Calu3 (cell line): ENCODE measurements at regions not wholly inside any gene's neighbourhood (a gene's known extent, or its start where the extent isn't known, plus 50 kb on each side); places are given as distances from the start of the nearest gene placed in this dataset.

Source experiments
- BruUV-seq: library from RNA; stranded (reverse); fragments of 400-500 nt; replicated peaks from 2 replicates; lab custom pipeline; 2021; lab: Mats Ljungman, UMichigan
- CTCF ChIA-PET: fragments of 300-600 bp; sonication (Branson Sonifier 250); formaldehyde crosslinking; loops from one replicate; lab custom pipeline; 2022; ENCODE audit warnings: antibody characterized with exemption; lab: Charles Lee
- DNase-seq: peaks from one replicate; pipeline ENCODE4 v3.0.0; 2022
- H3K27ac Mint-ChIP-seq: one replicate; pipeline ENCODE4 v1.8.0; 2022; ENCODE audit warnings: mixed read lengths; ENCODE audit not compliant: unreplicated experiment
- H3K27me3 Mint-ChIP-seq: one replicate; pipeline ENCODE4 v1.8.0; 2022; ENCODE audit warnings: mixed read lengths; ENCODE audit not compliant: unreplicated experiment
- H3K36me3 Mint-ChIP-seq: one replicate; pipeline ENCODE4 v1.8.0; 2022; ENCODE audit warnings: mild to moderate bottlenecking, moderate library complexity, mixed read lengths; ENCODE audit not compliant: insufficient read depth, unreplicated experiment
- H3K4me1 Mint-ChIP-seq: one replicate; pipeline ENCODE4 v1.8.0; 2022; ENCODE audit warnings: mild to moderate bottlenecking, low read depth, mixed read lengths; ENCODE audit not compliant: unreplicated experiment
- H3K4me3 Mint-ChIP-seq: one replicate; pipeline ENCODE4 v1.8.0; 2022; ENCODE audit warnings: mild to moderate bottlenecking, low read depth, moderate library complexity, mixed read lengths; ENCODE audit not compliant: unreplicated experiment
- H3K9me3 Mint-ChIP-seq: one replicate; pipeline ENCODE4 v1.8.0; 2022; ENCODE audit warnings: low read depth, mixed read lengths; ENCODE audit not compliant: unreplicated experiment
- intact Hi-C: fragments of 100-400 bp; cut with micrococcal nuclease; formaldehyde crosslinking; loops from one replicate; pipeline ENCODE4 v1.10.0; 2022; ENCODE audit not compliant: unreplicated experiment
- TF ChIP-seq, protein P1 (sequence below): fragments of 200-600 bp; IDR thresholded peaks from one replicate; pipeline ENCODE4 v1.8.0; 2022; ENCODE audit warnings: antibody characterized with exemption; ENCODE audit not compliant: unreplicated experiment

DNA sequence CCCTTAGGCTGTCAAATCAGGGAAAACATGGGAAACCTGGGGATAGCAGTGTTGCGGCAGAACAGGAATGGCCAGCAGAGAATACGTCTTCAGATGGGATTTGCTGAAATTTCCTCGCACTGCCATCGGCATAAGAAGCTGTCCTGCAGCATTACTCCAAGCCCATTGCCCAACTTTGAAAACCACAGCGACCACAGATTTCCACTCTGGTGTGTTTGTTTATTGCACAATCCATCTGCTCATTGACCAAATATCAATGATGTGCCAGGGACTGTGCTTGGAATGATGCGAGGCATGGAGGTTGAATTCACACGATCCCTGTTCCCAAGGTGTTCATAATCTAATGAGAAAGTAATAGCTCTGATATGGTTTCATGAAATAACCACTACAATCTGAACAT lies 383.3 kb upstream of the MYT1L start:
- no peak for DNase-seq
- H3K27me3 Mint-ChIP-seq, result peaks cover 13% of the 10 kb centered on the region
- no peaks in the 10 kb centered on the region for H3K36me3 Mint-ChIP-seq
- H3K4me1 Mint-ChIP-seq, result no peaks in the 10 kb centered on the region
- H3K4me3 Mint-ChIP-seq, result no peak overlapping the region
- TF ChIP-seq, protein P1, sequence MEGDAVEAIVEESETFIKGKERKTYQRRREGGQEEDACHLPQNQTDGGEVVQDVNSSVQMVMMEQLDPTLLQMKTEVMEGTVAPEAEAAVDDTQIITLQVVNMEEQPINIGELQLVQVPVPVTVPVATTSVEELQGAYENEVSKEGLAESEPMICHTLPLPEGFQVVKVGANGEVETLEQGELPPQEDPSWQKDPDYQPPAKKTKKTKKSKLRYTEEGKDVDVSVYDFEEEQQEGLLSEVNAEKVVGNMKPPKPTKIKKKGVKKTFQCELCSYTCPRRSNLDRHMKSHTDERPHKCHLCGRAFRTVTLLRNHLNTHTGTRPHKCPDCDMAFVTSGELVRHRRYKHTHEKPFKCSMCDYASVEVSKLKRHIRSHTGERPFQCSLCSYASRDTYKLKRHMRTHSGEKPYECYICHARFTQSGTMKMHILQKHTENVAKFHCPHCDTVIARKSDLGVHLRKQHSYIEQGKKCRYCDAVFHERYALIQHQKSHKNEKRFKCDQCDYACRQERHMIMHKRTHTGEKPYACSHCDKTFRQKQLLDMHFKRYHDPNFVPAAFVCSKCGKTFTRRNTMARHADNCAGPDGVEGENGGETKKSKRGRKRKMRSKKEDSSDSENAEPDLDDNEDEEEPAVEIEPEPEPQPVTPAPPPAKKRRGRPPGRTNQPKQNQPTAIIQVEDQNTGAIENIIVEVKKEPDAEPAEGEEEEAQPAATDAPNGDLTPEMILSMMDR, result no peak
- peaks cover 13% of the 10 kb centered on the region for H3K9me3 Mint-ChIP-seq
- BruUV-seq, result no TSS peak
- intact Hi-C loops, result no loop called here
- no peak overlapping the region for H3K27ac Mint-ChIP-seq
- CTCF ChIA-PET, result no interaction called here

DNA sequence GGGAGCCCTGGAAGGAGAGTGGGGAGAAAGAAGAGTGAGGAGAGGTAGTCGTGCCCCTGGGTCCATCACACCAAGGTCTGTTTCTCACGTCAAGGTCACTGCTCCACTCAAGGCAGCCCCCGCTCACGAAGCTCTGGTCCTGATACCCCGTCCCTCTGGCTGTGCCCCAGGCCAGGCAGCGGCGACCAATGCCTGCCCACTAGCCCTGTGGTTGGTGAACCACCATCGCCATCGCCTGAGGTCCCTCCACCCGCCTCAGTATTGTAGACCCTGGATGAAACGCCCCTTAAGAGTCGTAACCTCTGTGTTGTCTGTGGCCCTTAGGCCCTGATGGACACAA lies 378.3 kb upstream of the MYT1L start:
- Mint-ChIP-seq H3K27ac (no peak overlapping the region), H3K27me3 (peaks cover 13% of the 10 kb centered on the region), H3K36me3 (no peaks in the 10 kb centered on the region), H3K4me1 (no peaks in the 10 kb centered on the region), H3K4me3 (no peak overlapping the region), H3K9me3 (peaks cover 6% of the 10 kb centered on the region)
- TF ChIP-seq, protein P1, result no peak
- intact Hi-C loops, result no loop called here
- DNase-seq, result no peak
- CTCF ChIA-PET, result no interaction called here
- BruUV-seq, result no TSS peak

DNA sequence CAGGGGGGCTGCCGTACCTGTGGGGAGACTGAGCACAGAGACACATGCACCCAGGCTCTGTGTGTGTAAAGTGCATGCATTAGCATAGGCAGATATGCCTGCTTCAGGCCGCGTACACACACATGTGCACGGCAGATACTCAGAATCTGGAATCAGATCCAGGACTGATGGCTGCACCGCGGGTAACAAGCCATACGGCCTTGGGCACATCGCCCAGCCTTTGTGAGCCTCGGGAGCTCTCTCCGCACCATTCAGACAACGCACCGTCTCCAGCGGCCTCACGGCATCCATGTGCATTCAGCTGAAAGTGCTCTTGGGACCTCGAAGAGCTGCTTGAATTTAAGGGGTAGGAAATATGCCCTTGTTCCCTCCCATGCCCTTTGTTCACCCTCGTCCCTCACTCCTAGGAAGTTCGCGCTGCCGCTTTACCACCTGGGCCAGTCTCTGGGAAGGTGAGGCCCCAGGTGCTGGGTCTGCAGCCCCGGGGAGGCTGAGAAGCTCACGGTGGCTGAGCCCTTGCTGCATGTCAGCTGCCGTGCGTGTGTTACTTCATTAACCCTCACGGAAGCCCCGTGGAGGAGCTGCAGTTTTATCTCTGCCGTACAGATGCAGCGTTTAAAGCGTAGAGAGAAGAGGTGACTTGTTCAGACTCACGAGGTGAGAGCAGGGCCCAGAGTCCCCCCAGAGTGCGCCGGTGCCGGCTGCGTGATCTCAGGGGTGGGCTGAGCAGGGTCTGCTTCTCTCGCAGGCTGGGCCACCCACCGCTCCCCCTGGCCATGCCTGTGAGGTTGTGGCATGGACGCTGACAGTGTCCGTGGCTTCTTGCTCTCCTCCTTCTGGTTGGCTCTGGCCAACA lies 377.7 kb upstream of the MYT1L start:
- H3K36me3 Mint-ChIP-seq, result no peaks in the 10 kb centered on the region
- no peak overlapping the region for H3K27ac Mint-ChIP-seq
- no TSS peak for BruUV-seq
- TF ChIP-seq, protein P1, result no peak
- no peaks in the 10 kb centered on the region for H3K4me1 Mint-ChIP-seq
- CTCF ChIA-PET, result no interaction called here
- intact Hi-C loops, result no loop called here
- H3K9me3 Mint-ChIP-seq, result peaks cover 6% of the 10 kb centered on the region
- no peak overlapping the region for H3K4me3 Mint-ChIP-seq
- H3K27me3 Mint-ChIP-seq, result peaks cover 13% of the 10 kb centered on the region
- DNase-seq, result no peak

DNA sequence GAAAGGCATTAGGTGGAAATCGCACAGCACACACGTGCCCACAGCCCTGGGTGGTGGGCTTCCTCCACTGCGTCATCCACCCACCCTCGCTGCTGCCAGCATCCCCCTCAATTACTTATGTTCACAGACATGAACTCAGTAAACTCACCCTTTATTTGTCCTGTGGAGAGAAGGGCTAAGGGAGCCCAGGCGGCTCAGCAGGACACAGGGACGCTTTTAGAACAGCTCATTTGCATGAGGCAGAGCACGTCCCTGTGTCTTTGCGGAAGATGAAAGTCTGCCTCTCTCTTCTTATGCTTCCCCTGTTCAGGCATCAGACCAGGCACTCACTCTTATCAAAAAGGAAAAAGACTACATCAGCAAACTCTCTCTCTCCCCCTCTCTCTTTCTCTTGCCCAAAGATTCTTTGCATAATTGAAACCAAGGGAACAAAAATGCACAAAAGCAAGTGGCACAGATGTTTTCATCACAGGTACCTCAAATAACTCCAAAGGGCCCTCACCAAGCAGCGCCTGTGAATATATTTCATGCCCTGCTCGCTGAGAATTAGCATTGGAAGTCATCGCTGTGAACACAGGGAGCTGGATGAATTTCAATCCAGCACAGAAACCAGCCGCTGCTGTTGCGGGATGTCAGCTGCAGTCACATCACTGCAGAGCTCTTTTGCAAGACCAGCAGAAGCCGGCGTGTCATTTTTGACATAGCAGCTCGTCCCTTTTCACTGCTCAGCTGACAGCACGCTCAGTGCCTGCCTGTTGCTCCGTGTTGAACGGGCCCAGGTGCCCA lies 376.3 kb upstream of the MYT1L start:
- H3K9me3 Mint-ChIP-seq, result no peaks in the 10 kb centered on the region
- BruUV-seq, result no TSS peak

More for the DNA sequence above, 376.3 kb upstream of the MYT1L start:
- Mint-ChIP-seq H3K27ac (no peak overlapping the region), H3K27me3 (peaks cover 4% of the 10 kb centered on the region), H3K36me3 (no peaks in the 10 kb centered on the region), H3K4me3 (no peak overlapping the region), H3K4me1 (no peaks in the 10 kb centered on the region)
- TF ChIP-seq, protein P1, result no peak
- intact Hi-C loops, result no loop called here
- CTCF ChIA-PET, result interaction anchor here (0.6 kb wide), 1 partner anchor 136 kb away, joined by 9 read pairs; no protein-coding TSS in a partner anchor
- no peak for DNase-seq
